ENCODE measurements at regions not wholly inside any gene's neighbourhood (a gene's known extent, or its start where the extent isn't known, plus 50 kb on each side); places are given as distances from the start of the nearest gene placed in this dataset.
"Not testable (repeated sequence)": the region's sequence is repeated elsewhere in the genome, so short reads cannot be mapped to it uniquely, and the experiment has no call there.

DNA sequence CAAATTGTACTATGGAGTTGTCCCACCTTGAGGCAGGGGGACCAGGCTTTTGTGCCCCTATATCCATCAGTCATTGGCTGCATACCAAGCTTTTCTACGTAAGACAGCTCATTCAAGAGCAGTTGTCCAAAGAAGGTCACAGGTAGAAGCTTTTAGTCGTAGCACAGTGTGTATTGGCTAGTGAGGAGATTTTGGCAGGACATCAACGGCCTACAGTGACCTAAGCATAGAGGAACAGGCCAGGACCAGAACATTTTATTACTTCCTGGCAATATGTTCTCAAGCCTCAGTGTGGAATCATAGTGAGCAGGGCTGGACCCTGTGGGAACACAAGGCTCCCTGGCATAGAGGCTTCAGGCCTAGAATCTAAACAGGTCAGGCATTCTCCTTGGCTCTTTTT, 105.4 kb upstream of the ANKRD28 start:
- TF ChIP-seq CTCF (IDR thresholded peaks at IDR 0.05; ENCODE audit: low read depth, low read length, missing control alignments) = no peak
- no peak overlapping the region for H3K4me3 ChIP-seq (ENCODE audit: low read depth, low read length)
- DNase-seq (ENCODE audit: low read depth) = no peak

- DNase-seq (ENCODE audit: low read depth) = no peak
- H3K4me3 ChIP-seq (ENCODE audit: low read depth, low read length) = no peak overlapping the region
- no peak for TF ChIP-seq CTCF (IDR thresholded peaks at IDR 0.05; ENCODE audit: low read depth, low read length, missing control alignments)
Measured at GRCh38 chr3:15903759-15904720, 106.3 kb upstream of the ANKRD28 start.

DNA sequence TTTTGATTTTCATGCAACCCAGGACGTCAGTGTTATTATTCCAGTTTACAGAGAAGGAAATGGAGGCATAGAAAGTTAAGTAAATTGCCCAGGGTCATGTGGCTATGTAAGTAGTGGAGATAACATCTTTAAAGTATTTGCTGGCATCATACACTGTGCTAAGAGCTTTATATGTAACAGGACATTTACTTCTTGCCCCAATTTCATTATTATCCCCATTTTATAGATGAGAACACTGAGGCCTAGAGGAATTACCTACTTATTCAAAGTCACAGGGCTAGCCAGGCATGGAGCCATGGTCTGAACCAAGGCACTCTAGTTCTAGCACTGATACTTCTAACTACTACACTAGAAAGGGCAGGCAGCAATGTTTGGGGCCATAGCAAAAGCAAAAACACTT, 107.3 kb upstream of the ANKRD28 start:
- DNase-seq (ENCODE audit: low read depth) = no peak
- TF ChIP-seq CTCF (IDR thresholded peaks at IDR 0.05; ENCODE audit: low read depth, low read length, missing control alignments) = no peak
- no peak overlapping the region for H3K4me3 ChIP-seq (ENCODE audit: low read depth, low read length)

GRCh38 chr3:15907403-15907802, 109.6 kb upstream of the ANKRD28 start:
- not testable (repeated sequence) for H3K4me3 ChIP-seq (ENCODE audit: low read depth, low read length); DNase-seq (ENCODE audit: low read depth)

- no peak overlapping the region for H3K4me3 ChIP-seq (ENCODE audit: low read depth, low read length)
- no peak for TF ChIP-seq CTCF (IDR thresholded peaks at IDR 0.05; ENCODE audit: low read depth, low read length, missing control alignments)
- DNase-seq (ENCODE audit: low read depth) = no peak
Measured at GRCh38 chr3:15918988-15919387, 121.2 kb upstream of the ANKRD28 start.

- DNase-seq (ENCODE audit: low read depth) = no peak
- TF ChIP-seq CTCF (IDR thresholded peaks at IDR 0.05; ENCODE audit: low read depth, low read length, missing control alignments) = no peak
Measured at GRCh38 chr3:15919971-15920370, 122.2 kb upstream of the ANKRD28 start.

DNA sequence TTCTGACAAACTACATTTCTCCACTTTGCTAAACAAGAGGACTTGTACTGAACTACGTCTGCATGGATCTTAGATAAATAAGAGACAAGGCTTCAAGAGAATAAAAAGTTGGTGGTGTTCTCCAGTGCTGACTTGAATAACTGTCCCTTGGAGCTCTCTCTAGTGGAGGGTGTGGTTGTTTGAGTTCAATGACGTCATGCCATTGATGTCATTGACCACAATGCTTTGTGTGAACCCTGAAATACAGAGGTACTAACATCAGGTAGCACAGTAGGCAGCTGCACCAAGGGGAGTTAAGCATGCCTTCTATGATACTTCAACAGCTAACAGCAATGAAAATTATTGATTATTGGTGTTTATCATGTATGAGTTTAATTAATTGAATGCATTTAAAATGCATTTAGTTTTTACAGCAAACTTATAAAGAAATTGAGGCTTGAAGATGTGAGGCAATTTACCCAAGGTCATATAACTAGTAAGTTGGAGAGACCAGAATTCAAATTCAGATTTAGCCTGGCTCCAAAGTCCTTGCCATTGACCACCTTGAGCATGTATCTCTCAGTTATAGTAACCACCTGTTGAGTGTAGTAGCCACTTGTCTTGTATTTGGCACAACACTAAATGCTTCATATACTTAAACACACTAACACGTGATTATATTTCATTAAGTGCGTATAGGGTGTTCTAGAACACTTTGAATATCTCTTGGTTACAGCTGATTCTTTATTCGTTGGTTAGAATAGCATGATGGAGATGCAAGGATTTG, 126.0 kb upstream of the ANKRD28 start:
- H3K4me3 ChIP-seq (ENCODE audit: low read depth, low read length) = no peak overlapping the region
- TF ChIP-seq CTCF (IDR thresholded peaks at IDR 0.05; ENCODE audit: low read depth, low read length, missing control alignments) = no peak
- no peak for DNase-seq (ENCODE audit: low read depth)

More at GRCh38 chr3:15919971-15920370, 122.2 kb upstream of the ANKRD28 start:
- no peak overlapping the region for H3K4me3 ChIP-seq (ENCODE audit: low read depth, low read length)

All from GM12864 (cell line).